Adipocyte (in vitro differentiated cells): ENCODE measurements at regions not wholly inside any gene's neighbourhood (a gene's known extent, or its start where the extent isn't known, plus 50 kb on each side); places are given as distances from the start of the nearest gene placed in this dataset.

Experiments
- DNase-seq: peaks from one replicate; pipeline ENCODE4 v3.0.0-alpha.2; 2015; ENCODE audit warnings: low read depth
- H3K27me3 ChIP-seq: replicated peaks from 2 replicates; pipeline ENCODE4 v1.7.0; 2013; ENCODE audit warnings: mild to moderate bottlenecking, low read length, moderate library complexity; ENCODE audit not compliant: control insufficient read depth, insufficient read depth
- H3K36me3 ChIP-seq: 2 replicates; pipeline ENCODE4 v1.7.0; 2013; ENCODE audit warnings: low read length, mild to moderate bottlenecking, moderate library complexity; ENCODE audit not compliant: control insufficient read depth, insufficient read depth, severe bottlenecking
- H3K4me1 ChIP-seq: 2 replicates; pipeline ENCODE4 v1.7.0; 2013; ENCODE audit warnings: mild to moderate bottlenecking, low read length, moderate library complexity; ENCODE audit not compliant: control insufficient read depth, insufficient read depth
- H3K4me3 ChIP-seq: 2 replicates; pipeline ENCODE4 v1.7.0; 2013; ENCODE audit warnings: mild to moderate bottlenecking, low read length, moderate library complexity
- H3K9ac ChIP-seq: 2 replicates; pipeline ENCODE4 v1.7.0; 2013; ENCODE audit warnings: mild to moderate bottlenecking, low read length, moderate library complexity
- H3K9me3 ChIP-seq: 2 replicates; pipeline ENCODE4 v1.7.0; 2013; ENCODE audit warnings: mild to moderate bottlenecking, low read length, moderate library complexity; ENCODE audit not compliant: control insufficient read depth

- H3K36me3 ChIP-seq = no peaks in the 10 kb centered on the region
- no peak overlapping the region for H3K4me3 ChIP-seq
- H3K9ac ChIP-seq = no peak overlapping the region
- no peaks in the 10 kb centered on the region for H3K9me3 ChIP-seq
- H3K4me1 ChIP-seq = no peaks in the 10 kb centered on the region
- peaks cover 71% of the 10 kb centered on the region for H3K27me3 ChIP-seq
- DNase-seq = no peak
These were observed 53.9 kb upstream of the GALNT18 start for GRCh38 chr11:11675671-11676181.

GRCh38 chr11:11672789-11673188, 51.0 kb upstream of the GALNT18 start:
- no peak overlapping the region for H3K4me3 ChIP-seq
- DNase-seq = no peak
- no peak overlapping the region for H3K9ac ChIP-seq
- H3K4me1 ChIP-seq = no peaks in the 10 kb centered on the region
- H3K9me3 ChIP-seq = no peaks in the 10 kb centered on the region
- no peaks in the 10 kb centered on the region for H3K36me3 ChIP-seq
- peaks cover 85% of the 10 kb centered on the region for H3K27me3 ChIP-seq

GRCh38 chr11:11672101-11672500, 50.3 kb upstream of the GALNT18 start:
- Histone ChIP-seq H3K36me3 (no peaks in the 10 kb centered on the region), H3K9me3 (peaks cover 3% of the 10 kb centered on the region), H3K4me3 (no peak overlapping the region), H3K9ac (no peak overlapping the region), H3K4me1 (no peaks in the 10 kb centered on the region), H3K27me3 (peaks cover 85% of the 10 kb centered on the region)
- DNase-seq = no peak
